CD4-positive, alpha-beta T cell (primary cell): ENCODE measurements at regions not wholly inside any gene's neighbourhood (a gene's known extent, or its start where the extent isn't known, plus 50 kb on each side); places are given as distances from the start of the nearest gene placed in this dataset.

Source experiments
- ATAC-seq: fragments of 200-7000 bp; cut with Tn5 transposase; one replicate; pipeline ENCODE4 v1.10.0; 2022; ENCODE audit warnings: mild to moderate bottlenecking; ENCODE audit not compliant: poor library complexity
- CTCF ChIA-PET: fragments of 350-600 bp; sonication (Branson Sonifier 250); formaldehyde crosslinking; loops from one replicate; lab custom pipeline; 2021; ENCODE audit warnings: antibody characterized with exemption, inconsistent platforms; lab: Charles Lee
- POLR2A ChIA-PET: fragments of 350-600 bp; sonication (Branson Sonifier 250); formaldehyde crosslinking; loops from one replicate; lab custom pipeline; 2021; ENCODE audit warnings: antibody characterized with exemption, inconsistent platforms; lab: Charles Lee
- DNase-seq, 14 experiments: peaks; one replicate each; pipeline ENCODE4 v3.0.0-alpha.2; 2013 to 2020; ENCODE audit warnings: mixed read lengths in 2 of 14
- H3K27ac ChIP-seq, 2 donors: one replicate each; pipeline versions ENCODE4 v1.5.1 to v1.7.0; 2013; ENCODE audit warnings: low read length in 2 of 2, low read depth in 1 of 2, mild to moderate bottlenecking in 1 of 2
- H3K27me3 ChIP-seq, 2 experiments: 1 replicate in 1 of 2; 2 replicates in 1 of 2; pipeline versions ENCODE4 v1.6.1 to v1.7.0; 2013; ENCODE audit warnings: low read length in 2 of 2, control low read depth in 1 of 2, mild to moderate bottlenecking in 1 of 2, moderate library complexity in 1 of 2; ENCODE audit not compliant: insufficient read depth in 2 of 2, control insufficient read depth in 1 of 2
- H3K36me3 ChIP-seq: one replicate; pipeline ENCODE4 v1.6.1; 2013; ENCODE audit warnings: low read length, control low read depth; ENCODE audit not compliant: insufficient read depth
- H3K4me1 ChIP-seq: one replicate; pipeline ENCODE4 v1.6.1; 2013; ENCODE audit warnings: low read length, control low read depth; ENCODE audit not compliant: insufficient read depth
- H3K4me3 ChIP-seq: one replicate; pipeline ENCODE4 v1.5.1; 2013; ENCODE audit warnings: mild to moderate bottlenecking, low read length, moderate library complexity
- H3K9me3 ChIP-seq, 2 experiments: 1 replicate in 1 of 2; 2 replicates in 1 of 2; pipeline versions ENCODE4 v1.6.1 to v1.7.0; 2013; ENCODE audit warnings: low read length in 2 of 2, mild to moderate bottlenecking in 2 of 2, control low read depth in 1 of 2, moderate library complexity in 1 of 2; ENCODE audit not compliant: control insufficient read depth in 1 of 2, insufficient read depth in 1 of 2
- H3K27ac Mint-ChIP-seq: one replicate; pipeline ENCODE4 v1.8.0; 2020; ENCODE audit warnings: mixed read lengths
- H3K27me3 Mint-ChIP-seq: one replicate; pipeline ENCODE4 v1.8.0; 2021; ENCODE audit warnings: mixed read lengths
- H3K36me3 Mint-ChIP-seq: one replicate; pipeline ENCODE4 v1.8.0; 2021; ENCODE audit warnings: low read depth, mixed read lengths
- H3K4me1 Mint-ChIP-seq: one replicate; pipeline ENCODE4 v1.8.0; 2021; ENCODE audit warnings: low read depth, mixed read lengths
- H3K4me3 Mint-ChIP-seq: one replicate; pipeline ENCODE4 v1.8.0; 2020; ENCODE audit warnings: mild to moderate bottlenecking, mixed read lengths
- H3K9me3 Mint-ChIP-seq: one replicate; pipeline ENCODE4 v1.8.0; 2020; ENCODE audit warnings: mixed read lengths
- CTCF ChIP-seq: fragments of 200-600 bp; IDR thresholded peaks from one replicate; pipeline ENCODE4 v1.8.0; 2022; ENCODE audit warnings: antibody characterized with exemption, mild to moderate bottlenecking
- intact Hi-C, 2 experiments: fragments of 100-400 bp; cut with DNase I in 1 of 2; cut with micrococcal nuclease in 1 of 2; formaldehyde crosslinking; loops; one replicate each; pipeline versions ENCODE4 v1.15.1 to v1.9.0; 2023 to 2025; cut with DNase I, micrococcal nuclease

- intact Hi-C loops, result no loop called here
- Mint-ChIP-seq H3K36me3 (no peaks in the 10 kb centered on the region), H3K27ac (no peak overlapping the region), H3K9me3 (no peaks in the 10 kb centered on the region), H3K4me3 (no peak overlapping the region), H3K4me1 (no peaks in the 10 kb centered on the region), H3K27me3 (no peaks in the 10 kb centered on the region)
- Histone ChIP-seq H3K27ac (no peak overlapping the region), H3K27me3 (no peaks in the 10 kb centered on the region), H3K9me3 (peaks cover 0 to 11% of the 10 kb centered on the region in 2 experiments), H3K36me3 (no peaks in the 10 kb centered on the region), H3K4me3 (no peak overlapping the region), H3K4me1 (no peaks in the 10 kb centered on the region)
- POLR2A ChIA-PET, result no interaction called here
- TF ChIP-seq CTCF, result no peak
- CTCF ChIA-PET, result no interaction called here
- DNase-seq (no peak), ATAC-seq (no peak)
These were observed 334.9 kb downstream of the C16orf95 start for GRCh38 chr16:86982347-86982596.

GRCh38 chr16:86982912-86983311, 334.3 kb downstream of the C16orf95 start:
- Histone ChIP-seq H3K4me3 (no peak overlapping the region), H3K4me1 (no peaks in the 10 kb centered on the region), H3K9me3 (peaks cover 0 to 11% of the 10 kb centered on the region in 2 experiments), H3K27ac (no peak overlapping the region), H3K27me3 (no peaks in the 10 kb centered on the region), H3K36me3 (no peaks in the 10 kb centered on the region)
- intact Hi-C loops, result no loop called here
- Mint-ChIP-seq H3K27me3 (no peaks in the 10 kb centered on the region), H3K36me3 (no peaks in the 10 kb centered on the region), H3K4me3 (no peak overlapping the region), H3K4me1 (no peaks in the 10 kb centered on the region), H3K27ac (no peak overlapping the region), H3K9me3 (no peaks in the 10 kb centered on the region)
- ChIA-PET POLR2A (no interaction called here), CTCF (no interaction called here)
- DNase-seq, result no peak
- no peak for ATAC-seq
- TF ChIP-seq CTCF, result no peak

- H3K27ac ChIP-seq, result no peak overlapping the region
- Mint-ChIP-seq H3K4me1 (no peaks in the 10 kb centered on the region), H3K27ac (no peak overlapping the region), H3K27me3 (peaks cover 4% of the 10 kb centered on the region), H3K4me3 (no peak overlapping the region), H3K36me3 (no peaks in the 10 kb centered on the region), H3K9me3 (no peaks in the 10 kb centered on the region)
- no peaks in the 10 kb centered on the region for H3K27me3 ChIP-seq
- ChIA-PET CTCF (no interaction called here), POLR2A (no interaction called here)
- H3K36me3 ChIP-seq, result no peaks in the 10 kb centered on the region
- no peak for ATAC-seq
- H3K4me1 ChIP-seq, result no peaks in the 10 kb centered on the region
- H3K4me3 ChIP-seq, result no peak overlapping the region
- intact Hi-C loops, result no loop called here
- no peak for TF ChIP-seq CTCF
- H3K9me3 ChIP-seq, result peaks cover 0 to 11% of the 10 kb centered on the region in 2 experiments
- no peak for DNase-seq
These were observed 333.6 kb downstream of the C16orf95 start for GRCh38 chr16:86983621-86984020.
